ENCODE measurements at regions not wholly inside any gene's neighbourhood (a gene's known extent, or its start where the extent isn't known, plus 50 kb on each side); places are given as distances from the start of the nearest gene placed in this dataset.

GRCh38 chr22:49690454-49690853, 137.2 kb downstream of the BRD1 start:
- DNase-seq (ENCODE audit: low read depth) (no peak), FAIRE-seq (peak; percentile 97)
- H3K4me3 ChIP-seq (ENCODE audit: low read depth, low read length), result no peak overlapping the region
- no peaks in the 10 kb centered on the region for H3K27me3 ChIP-seq (ENCODE audit: control insufficient read depth, insufficient read depth, low read length)
- TF ChIP-seq CTCF (IDR thresholded peaks at IDR 0.05; ENCODE audit: insufficient read depth, low read length, severe bottlenecking), result no peak
- H3K36me3 ChIP-seq (ENCODE audit: control insufficient read depth, insufficient read depth, low read length), result no peaks in the 10 kb centered on the region

- FAIRE-seq (no peak), DNase-seq (ENCODE audit: low read depth) (no peak)
- no peak overlapping the region for H3K4me3 ChIP-seq (ENCODE audit: low read depth, low read length)
- H3K36me3 ChIP-seq (ENCODE audit: control insufficient read depth, insufficient read depth, low read length), result no peaks in the 10 kb centered on the region
- no peaks in the 10 kb centered on the region for H3K27me3 ChIP-seq (ENCODE audit: control insufficient read depth, insufficient read depth, low read length)
- TF ChIP-seq CTCF (IDR thresholded peaks at IDR 0.05; ENCODE audit: insufficient read depth, low read length, severe bottlenecking), result no peak
These were observed 137.8 kb downstream of the BRD1 start for GRCh38 chr22:49689858-49690257.

- no peak for TF ChIP-seq CTCF (IDR thresholded peaks at IDR 0.05; ENCODE audit: insufficient read depth, low read length, severe bottlenecking)
- DNase-seq (ENCODE audit: low read depth) (no peak), FAIRE-seq (no peak)
- no peaks in the 10 kb centered on the region for H3K36me3 ChIP-seq (ENCODE audit: control insufficient read depth, insufficient read depth, low read length)
- H3K4me3 ChIP-seq (ENCODE audit: low read depth, low read length), result no peak overlapping the region
- no peaks in the 10 kb centered on the region for H3K27me3 ChIP-seq (ENCODE audit: control insufficient read depth, insufficient read depth, low read length)
These were observed 138.4 kb downstream of the BRD1 start for GRCh38 chr22:49689255-49689770.

- Histone ChIP-seq H3K27me3 (ENCODE audit: control insufficient read depth, insufficient read depth, low read length) (no peaks in the 10 kb centered on the region), H3K36me3 (ENCODE audit: control insufficient read depth, insufficient read depth, low read length) (no peaks in the 10 kb centered on the region), H3K4me3 (ENCODE audit: low read depth, low read length) (no peak overlapping the region)
- no peak for FAIRE-seq
- TF ChIP-seq CTCF (IDR thresholded peaks at IDR 0.05; ENCODE audit: insufficient read depth, low read length, severe bottlenecking), result no peak
- no peak for DNase-seq (ENCODE audit: low read depth)
These were observed 139.0 kb downstream of the BRD1 start for GRCh38 chr22:49688516-49689254.

- DNase-seq (ENCODE audit: low read depth) (no peak), FAIRE-seq (no peak)
- no peak overlapping the region for H3K4me3 ChIP-seq (ENCODE audit: low read depth, low read length)
- H3K36me3 ChIP-seq (ENCODE audit: control insufficient read depth, insufficient read depth, low read length), result no peaks in the 10 kb centered on the region
- TF ChIP-seq CTCF (IDR thresholded peaks at IDR 0.05; ENCODE audit: insufficient read depth, low read length, severe bottlenecking), result no peak
- H3K27me3 ChIP-seq (ENCODE audit: control insufficient read depth, insufficient read depth, low read length), result no peaks in the 10 kb centered on the region
These were observed 139.7 kb downstream of the BRD1 start for GRCh38 chr22:49687786-49688515.

Data from bronchial epithelial cell (primary cell).